Tibial artery (tissue), 4 donors: ENCODE measurements at regions not wholly inside any gene's neighbourhood (a gene's known extent, or its start where the extent isn't known, plus 50 kb on each side); places are given as distances from the start of the nearest gene placed in this dataset.

ENCODE experiments used
- DNase-seq, 2 donors: peaks; one replicate each; pipeline ENCODE4 v3.0.0-alpha.2; 2019
- H3K27ac ChIP-seq, 2 donors: fragments of 200-600 bp; sonication (generic) in 1 of 2; 1 replicate in 1 of 2; 2 replicates in 1 of 2; pipeline ENCODE4 v1.5.1; 2018 to 2019; ENCODE audit warnings: mild to moderate bottlenecking in 1 of 2
- H3K27me3 ChIP-seq, 2 donors: fragments of 200-600 bp; sonication (generic) in 1 of 2; one replicate each; pipeline versions ENCODE4 v1.5.1 to v1.6.0; 2016 to 2019
- H3K36me3 ChIP-seq, 3 donors: fragments of 200-600 bp; sonication (generic) in 2 of 3; one replicate each; pipeline ENCODE4 v1.5.1; 2016 to 2019; ENCODE audit warnings: mild to moderate bottlenecking in 2 of 3
- H3K4me1 ChIP-seq, 4 donors: fragments of 200-600 bp; sonication (generic) in 2 of 4; 1 replicate in 3 of 4; 2 replicates in 1 of 4; pipeline ENCODE4 v1.5.1; 2016 to 2019
- H3K4me3 ChIP-seq, 2 donors: fragments of 200-600 bp; sonication (generic) in 1 of 2; 1 replicate in 1 of 2; 2 replicates in 1 of 2; pipeline ENCODE4 v1.5.1; 2018 to 2019; ENCODE audit warnings: mild to moderate bottlenecking in 2 of 2
- H3K9me3 ChIP-seq, 3 donors: fragments of 200-600 bp; sonication (generic) in 1 of 3; one replicate each; pipeline ENCODE4 v1.5.1; 2016 to 2019
- intact Hi-C: fragments of 100-400 bp; cut with DNase I; formaldehyde crosslinking; loops from one replicate; pipeline ENCODE4 v1.15.0; 2023; ENCODE audit warnings: low total_unique reads
- TF ChIP-seq, protein P1 (sequence below), 2 experiments: fragments of 200-600 bp in 1 of 2; fragments of 450-650 bp in 1 of 2; IDR thresholded peaks; one replicate each; pipeline ENCODE4 v1.5.1; 2017 to 2019; ENCODE audit warnings: antibody characterized with exemption in 2 of 2, mild to moderate bottlenecking in 1 of 2, moderate library complexity in 1 of 2

DNA sequence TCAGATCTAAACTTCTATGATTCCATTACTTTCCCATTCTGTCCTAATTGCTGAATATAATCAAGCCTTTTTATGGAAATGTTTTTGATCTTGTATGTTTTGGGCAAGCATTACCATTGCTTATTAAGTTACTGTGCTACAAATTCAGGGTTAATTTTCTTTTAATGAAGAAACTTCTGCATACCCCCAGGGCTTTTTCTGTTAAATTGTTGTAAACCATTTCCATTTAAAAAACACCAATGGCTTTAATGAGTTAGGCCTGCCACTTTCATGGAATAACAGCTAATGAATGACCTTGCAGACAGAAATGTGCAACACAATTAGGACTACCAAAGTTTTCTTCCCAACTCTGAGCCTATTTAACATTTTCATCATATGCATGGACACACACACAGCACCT, 150.0 kb downstream of the DIPK2A start:
- Histone ChIP-seq H3K27me3 (no peaks in the 10 kb centered on the region), H3K27ac (no peak overlapping the region), H3K9me3 (no peaks in the 10 kb centered on the region), H3K4me1 (no peaks in the 10 kb centered on the region), H3K4me3 (no peak overlapping the region), H3K36me3 (no peaks in the 10 kb centered on the region)
- intact Hi-C loops = no loop called here
- DNase-seq = no peak
- TF ChIP-seq, protein P1, sequence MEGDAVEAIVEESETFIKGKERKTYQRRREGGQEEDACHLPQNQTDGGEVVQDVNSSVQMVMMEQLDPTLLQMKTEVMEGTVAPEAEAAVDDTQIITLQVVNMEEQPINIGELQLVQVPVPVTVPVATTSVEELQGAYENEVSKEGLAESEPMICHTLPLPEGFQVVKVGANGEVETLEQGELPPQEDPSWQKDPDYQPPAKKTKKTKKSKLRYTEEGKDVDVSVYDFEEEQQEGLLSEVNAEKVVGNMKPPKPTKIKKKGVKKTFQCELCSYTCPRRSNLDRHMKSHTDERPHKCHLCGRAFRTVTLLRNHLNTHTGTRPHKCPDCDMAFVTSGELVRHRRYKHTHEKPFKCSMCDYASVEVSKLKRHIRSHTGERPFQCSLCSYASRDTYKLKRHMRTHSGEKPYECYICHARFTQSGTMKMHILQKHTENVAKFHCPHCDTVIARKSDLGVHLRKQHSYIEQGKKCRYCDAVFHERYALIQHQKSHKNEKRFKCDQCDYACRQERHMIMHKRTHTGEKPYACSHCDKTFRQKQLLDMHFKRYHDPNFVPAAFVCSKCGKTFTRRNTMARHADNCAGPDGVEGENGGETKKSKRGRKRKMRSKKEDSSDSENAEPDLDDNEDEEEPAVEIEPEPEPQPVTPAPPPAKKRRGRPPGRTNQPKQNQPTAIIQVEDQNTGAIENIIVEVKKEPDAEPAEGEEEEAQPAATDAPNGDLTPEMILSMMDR (IDR thresholded peaks at IDR 0.05) = no peak

GRCh38 chr3:144127014-144127413, 155.4 kb downstream of the DIPK2A start:
- Histone ChIP-seq H3K27me3 (no peaks in the 10 kb centered on the region), H3K36me3 (no peaks in the 10 kb centered on the region), H3K9me3 (no peaks in the 10 kb centered on the region), H3K27ac (no peak overlapping the region), H3K4me1 (no peaks in the 10 kb centered on the region), H3K4me3 (no peak overlapping the region)
- no peak for DNase-seq
- TF ChIP-seq, protein P1 (IDR thresholded peaks at IDR 0.05) = no peak
- intact Hi-C loops = no loop called here

DNA sequence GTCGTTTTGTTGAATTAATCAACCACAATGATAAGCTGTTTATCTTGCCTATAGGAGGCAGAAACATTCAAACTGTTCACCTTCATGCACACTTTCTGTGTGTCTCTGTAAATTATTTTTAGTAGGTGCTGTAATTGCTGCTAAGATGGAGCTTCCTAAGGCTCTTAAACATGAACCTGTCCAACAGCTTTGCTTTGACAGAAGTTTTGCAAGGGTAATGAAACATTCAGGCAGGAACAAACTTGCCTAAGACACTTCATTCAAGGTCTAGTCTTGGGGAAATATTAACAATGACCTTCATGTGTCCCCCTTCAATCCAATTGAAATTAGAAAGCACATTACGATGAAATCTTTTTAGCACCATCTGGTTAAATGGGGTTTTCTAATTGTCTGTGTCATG, 156.1 kb downstream of the DIPK2A start:
- Histone ChIP-seq H3K4me1 (no peaks in the 10 kb centered on the region), H3K36me3 (no peaks in the 10 kb centered on the region), H3K4me3 (no peak overlapping the region), H3K27ac (no peak overlapping the region), H3K9me3 (no peaks in the 10 kb centered on the region), H3K27me3 (no peaks in the 10 kb centered on the region)
- DNase-seq = no peak
- intact Hi-C loops = no loop called here
- TF ChIP-seq, protein P1 (IDR thresholded peaks at IDR 0.05) = no peak

DNA sequence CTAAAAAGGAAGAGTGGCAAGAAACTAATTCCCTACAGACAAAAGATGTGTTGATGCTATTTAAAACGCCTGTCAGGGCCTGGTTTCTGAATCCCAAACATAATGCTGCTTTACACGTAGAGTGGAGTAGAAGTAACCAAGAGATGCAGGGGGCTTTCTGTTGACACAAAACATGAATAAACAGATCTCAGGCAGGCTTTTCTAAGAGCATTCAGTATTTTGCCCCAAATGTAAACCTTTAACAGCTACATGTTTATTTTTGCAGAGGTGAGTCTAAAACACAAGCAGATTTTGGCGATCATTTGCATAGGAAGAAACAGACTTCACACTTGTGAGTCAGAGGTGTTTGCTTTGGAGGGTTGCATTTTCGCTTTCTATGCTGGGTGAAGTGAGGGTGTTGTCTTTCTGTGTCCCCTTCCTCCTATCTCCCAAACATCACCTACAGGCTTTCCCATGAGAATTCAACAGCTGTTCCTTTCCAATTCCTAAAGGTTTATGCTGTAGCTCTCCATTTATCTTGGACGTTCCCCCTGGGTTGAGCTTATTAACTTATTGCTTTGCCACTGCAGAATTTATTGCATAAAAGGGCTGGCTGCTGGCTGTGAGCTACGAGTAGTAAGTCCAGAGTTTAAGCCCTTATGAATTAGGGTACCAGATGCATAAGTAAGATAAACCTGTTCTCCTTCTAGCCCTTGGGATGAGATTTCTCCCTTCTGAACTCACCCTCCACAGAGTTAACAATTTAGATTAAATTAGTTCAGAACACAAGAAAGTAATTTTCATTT, 156.7 kb downstream of the DIPK2A start:
- no peaks in the 10 kb centered on the region for H3K9me3 ChIP-seq
- TF ChIP-seq, protein P1 (IDR thresholded peaks at IDR 0.05) = no peak
- H3K27ac ChIP-seq = no peak overlapping the region
- no peaks in the 10 kb centered on the region for H3K27me3 ChIP-seq
- intact Hi-C loops = no loop called here
- no peak overlapping the region for H3K4me3 ChIP-seq
- DNase-seq = no peak
- no peaks in the 10 kb centered on the region for H3K36me3 ChIP-seq
- no peaks in the 10 kb centered on the region for H3K4me1 ChIP-seq

GRCh38 chr3:144129536-144130214, 158.1 kb downstream of the DIPK2A start:
- H3K27ac ChIP-seq = no peak overlapping the region
- TF ChIP-seq, protein P1 (IDR thresholded peaks at IDR 0.05) = no peak
- no peak overlapping the region for H3K4me3 ChIP-seq
- H3K27me3 ChIP-seq = no peaks in the 10 kb centered on the region
- DNase-seq = no peak
- H3K36me3 ChIP-seq = no peaks in the 10 kb centered on the region
- intact Hi-C loops = no loop called here
- H3K4me1 ChIP-seq = no peaks in the 10 kb centered on the region
- no peaks in the 10 kb centered on the region for H3K9me3 ChIP-seq
